Suprapubic skin (tissue), 3 donors: ENCODE measurements at regions not wholly inside any gene's neighbourhood (a gene's known extent, or its start where the extent isn't known, plus 50 kb on each side); places are given as distances from the start of the nearest gene placed in this dataset.

Experiments used
- CTCF ChIP-seq, 2 donors: fragments of 200-600 bp in 1 of 2; fragments of 450-650 bp in 1 of 2; sonication (generic) in 1 of 2; IDR thresholded peaks; one replicate each; pipeline ENCODE4 v1.5.1; 2016 to 2019; ENCODE audit warnings: antibody characterized with exemption in 2 of 2, mild to moderate bottlenecking in 1 of 2, moderate library complexity in 1 of 2
- EP300 ChIP-seq: sonication (generic); formaldehyde crosslinking; IDR thresholded peaks from one replicate; pipeline ENCODE4 v1.6.1; 2017; ENCODE audit warnings: antibody characterized with exemption

GRCh38 chr17:73822371-73822770 lies 178.1 kb upstream of the SDK2 start:
- TF ChIP-seq CTCF (IDR thresholded peaks at IDR 0.05) (no peak), EP300 (no peak)
